ENCODE measurements at regions not wholly inside any gene's neighbourhood (a gene's known extent, or its start where the extent isn't known, plus 50 kb on each side); places are given as distances from the start of the nearest gene placed in this dataset.

GRCh38 chr1:194653385-194653784 lies 1467.0 kb upstream of the B3GALT2 start:
- TF ChIP-seq CTCF (IDR thresholded peaks at IDR 0.05; ENCODE audit: partially characterized antibody, unreplicated experiment) = no peak
- Mint-ChIP-seq H3K4me3 (ENCODE audit: unreplicated experiment) (no peak overlapping the region), H3K27me3 (ENCODE audit: unreplicated experiment) (no peaks in the 10 kb centered on the region), H3K36me3 (ENCODE audit: unreplicated experiment) (no peaks in the 10 kb centered on the region), H3K27ac (ENCODE audit: unreplicated experiment) (no peak overlapping the region), H3K9me3 (ENCODE audit: unreplicated experiment) (no peaks in the 10 kb centered on the region), H3K4me1 (ENCODE audit: low read depth, unreplicated experiment) (no peaks in the 10 kb centered on the region)
- no peak for DNase-seq

- Mint-ChIP-seq H3K27me3 (ENCODE audit: unreplicated experiment) (no peaks in the 10 kb centered on the region), H3K4me3 (ENCODE audit: unreplicated experiment) (no peak overlapping the region), H3K4me1 (ENCODE audit: low read depth, unreplicated experiment) (no peaks in the 10 kb centered on the region), H3K9me3 (ENCODE audit: unreplicated experiment) (no peaks in the 10 kb centered on the region), H3K36me3 (ENCODE audit: unreplicated experiment) (no peaks in the 10 kb centered on the region), H3K27ac (ENCODE audit: unreplicated experiment) (no peak overlapping the region)
- no peak for DNase-seq
- TF ChIP-seq CTCF (IDR thresholded peaks at IDR 0.05; ENCODE audit: partially characterized antibody, unreplicated experiment) = no peak
Measured at GRCh38 chr1:194647118-194647517, 1460.7 kb upstream of the B3GALT2 start.

GRCh38 chr1:194644528-194644927 lies 1458.1 kb upstream of the B3GALT2 start:
- Mint-ChIP-seq H3K9me3 (ENCODE audit: unreplicated experiment) (no peaks in the 10 kb centered on the region), H3K36me3 (ENCODE audit: unreplicated experiment) (no peaks in the 10 kb centered on the region), H3K27ac (ENCODE audit: unreplicated experiment) (no peak overlapping the region), H3K4me1 (ENCODE audit: low read depth, unreplicated experiment) (no peaks in the 10 kb centered on the region), H3K27me3 (ENCODE audit: unreplicated experiment) (no peaks in the 10 kb centered on the region), H3K4me3 (ENCODE audit: unreplicated experiment) (no peak overlapping the region)
- no peak for TF ChIP-seq CTCF (IDR thresholded peaks at IDR 0.05; ENCODE audit: partially characterized antibody, unreplicated experiment)
- no peak for DNase-seq

- H3K27ac Mint-ChIP-seq (ENCODE audit: unreplicated experiment) = no peak overlapping the region
- no peak for TF ChIP-seq CTCF (IDR thresholded peaks at IDR 0.05; ENCODE audit: partially characterized antibody, unreplicated experiment)
- peaks cover 2% of the 10 kb centered on the region for H3K27me3 Mint-ChIP-seq (ENCODE audit: unreplicated experiment)
- H3K4me3 Mint-ChIP-seq (ENCODE audit: unreplicated experiment) = no peak overlapping the region
- H3K9me3 Mint-ChIP-seq (ENCODE audit: unreplicated experiment) = no peaks in the 10 kb centered on the region
- no peaks in the 10 kb centered on the region for H3K36me3 Mint-ChIP-seq (ENCODE audit: unreplicated experiment)
- no peak for DNase-seq
- no peaks in the 10 kb centered on the region for H3K4me1 Mint-ChIP-seq (ENCODE audit: low read depth, unreplicated experiment)
Measured at GRCh38 chr1:194640322-194640721, 1453.9 kb upstream of the B3GALT2 start.

GRCh38 chr1:194629011-194629410 lies 1442.6 kb upstream of the B3GALT2 start:
- no peak for TF ChIP-seq CTCF (IDR thresholded peaks at IDR 0.05; ENCODE audit: partially characterized antibody, unreplicated experiment)
- no peak for DNase-seq
- Mint-ChIP-seq H3K27me3 (ENCODE audit: unreplicated experiment) (no peaks in the 10 kb centered on the region), H3K4me1 (ENCODE audit: low read depth, unreplicated experiment) (no peaks in the 10 kb centered on the region), H3K4me3 (ENCODE audit: unreplicated experiment) (no peak overlapping the region), H3K36me3 (ENCODE audit: unreplicated experiment) (no peaks in the 10 kb centered on the region), H3K27ac (ENCODE audit: unreplicated experiment) (no peak overlapping the region), H3K9me3 (ENCODE audit: unreplicated experiment) (no peaks in the 10 kb centered on the region)
